Pancreas (tissue), 10 donors: ENCODE measurements at regions not wholly inside any gene's neighbourhood (a gene's known extent, or its start where the extent isn't known, plus 50 kb on each side); places are given as distances from the start of the nearest gene placed in this dataset.

Experiments used
- ATAC-seq, 4 donors: fragments of 200-7000 bp; cut with Tn5 transposase; one replicate each; pipeline versions ENCODE4 v1.8.0 to v1.9.1; 2020; ENCODE audit warnings: mild to moderate bottlenecking in 4 of 4, moderate library complexity in 4 of 4
- DNase-seq, 6 donors: peaks; one replicate each; pipeline ENCODE4 v3.0.0-alpha.2; 2020
- FAIRE-seq: peaks from 2 replicates; lab custom pipeline; 2012; peaks lifted over from hg19 to GRCh38; lab: Jason Lieb, UNC
- H3K27ac ChIP-seq, 4 donors: fragments of 200-600 bp; sonication (generic); 1 replicate in 3 of 4; 2 replicates in 1 of 4; pipeline versions ENCODE4 v1.5.0 to v1.8.0; 2020
- H3K27me3 ChIP-seq, 4 donors: fragments of 200-600 bp; one replicate each; pipeline ENCODE4 v1.8.0; 2021
- H3K36me3 ChIP-seq, 3 donors: fragments of 200-600 bp; sonication (generic) in 1 of 3; one replicate each; pipeline versions ENCODE4 v1.5.0 to v1.8.0; 2020 to 2021
- H3K4me1 ChIP-seq, 3 donors: fragments of 200-600 bp; one replicate each; pipeline ENCODE4 v1.8.0; 2021
- H3K4me3 ChIP-seq, 4 donors: fragments of 200-600 bp; sonication (generic) in 2 of 4; one replicate each; pipeline versions ENCODE4 v1.5.0 to v1.8.0; 2020 to 2021
- H3K9me3 ChIP-seq, 4 donors: fragments of 200-600 bp; one replicate each; pipeline ENCODE4 v1.8.0; 2021
- WGBS, 2 donors: extraction: QIAGEN DNeasy Blood & Tissue Kit; methylation state at CpG; one replicate each; pipeline ENCODE4 v1.1.7; 2013; 5-methylcytosine and 5-hydroxymethylcytosine counted together
- intact Hi-C, 3 donors: fragments of 100-400 bp; cut with DNase I; formaldehyde crosslinking; loops; one replicate each; pipeline versions ENCODE4 v1.11.1 to v1.14.2; 2022
- TF ChIP-seq, protein P1 (sequence below), 4 donors: fragments of 200-600 bp; sonication (generic) in 3 of 4; IDR thresholded peaks; one replicate each; pipeline versions ENCODE4 v1.5.0 to v1.8.0; 2021; ENCODE audit warnings: antibody characterized with exemption in 4 of 4
- donor health status: healthy with polysubstance abuse.
- donor health status: DM: no; HTN: no; CAD: no; lungs with moderate emphysema.
- donor health status: DM: no; HTN: no; CAD: no.
- donor health status: control.
- donor health status: control.
- donor health status: Bipolar disorder and iron deficiency.
- donor health status: DM: yes; HTN: yes; CAD: no.
- donor health status: DM: no; HTN: no; CAD: no.
- donor health status: DM: no; HTN: no; CAD: no.
- donor health status: DM: yes; HTN: yes; CAD: no.

DNA sequence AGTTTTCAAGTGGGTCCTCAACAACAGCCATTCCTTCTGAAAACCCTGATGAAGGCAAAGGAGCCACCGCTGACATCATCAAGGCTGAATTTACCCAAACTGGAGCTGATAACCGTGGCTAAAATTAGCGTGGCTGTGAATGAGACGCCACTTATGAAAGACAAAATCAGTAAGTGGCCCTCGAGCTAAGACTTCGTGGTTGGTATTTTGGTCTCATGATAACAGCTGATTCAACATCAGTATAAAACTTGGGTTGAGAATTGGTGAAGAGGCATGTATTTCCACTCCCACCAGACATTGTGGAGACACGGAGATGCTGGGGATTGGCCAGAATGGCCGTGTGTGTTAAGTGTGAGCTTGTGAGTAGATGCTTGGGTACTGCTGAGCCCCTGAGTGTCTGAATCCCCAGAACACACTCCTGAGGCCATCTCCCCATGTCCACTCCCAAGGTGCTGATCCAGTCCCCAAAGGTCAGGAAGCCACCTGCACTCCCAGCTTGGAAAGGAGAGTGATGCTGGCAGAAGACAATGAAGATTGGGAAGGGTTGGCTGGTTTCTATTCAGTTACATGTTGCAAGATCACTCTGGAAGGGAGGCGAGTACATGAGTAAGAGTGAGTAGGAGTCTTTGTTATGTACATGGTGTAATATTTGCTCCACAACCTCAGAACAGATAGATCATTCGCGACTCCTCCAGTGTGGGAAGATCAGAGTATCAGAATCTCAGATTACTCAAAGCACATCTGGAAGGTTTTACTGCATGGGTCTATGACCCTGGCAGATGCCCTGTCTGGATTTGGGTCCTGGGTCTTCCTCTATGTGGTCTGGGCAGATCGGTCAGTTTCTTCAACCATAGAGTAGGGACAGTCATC lies 207.7 kb downstream of the HS3ST3A1 start:
- intact Hi-C loops, result no loop called here
- H3K9me3 ChIP-seq, result no peaks in the 10 kb centered on the region
- H3K27me3 ChIP-seq, result no peaks in the 10 kb centered on the region
- ATAC-seq, result peak in 2 of 4 donors; percentile 60 to 61
- DNase-seq, result no peak
- no peak overlapping the region for H3K4me3 ChIP-seq
- no peak overlapping the region for H3K27ac ChIP-seq
- no peaks in the 10 kb centered on the region for H3K4me1 ChIP-seq
- H3K36me3 ChIP-seq, result no peaks in the 10 kb centered on the region
- 78 to 91% methylated on average over 12 of the region's 12 CpGs for WGBS, 2 donors
- no peak for FAIRE-seq
- TF ChIP-seq, protein P1, sequence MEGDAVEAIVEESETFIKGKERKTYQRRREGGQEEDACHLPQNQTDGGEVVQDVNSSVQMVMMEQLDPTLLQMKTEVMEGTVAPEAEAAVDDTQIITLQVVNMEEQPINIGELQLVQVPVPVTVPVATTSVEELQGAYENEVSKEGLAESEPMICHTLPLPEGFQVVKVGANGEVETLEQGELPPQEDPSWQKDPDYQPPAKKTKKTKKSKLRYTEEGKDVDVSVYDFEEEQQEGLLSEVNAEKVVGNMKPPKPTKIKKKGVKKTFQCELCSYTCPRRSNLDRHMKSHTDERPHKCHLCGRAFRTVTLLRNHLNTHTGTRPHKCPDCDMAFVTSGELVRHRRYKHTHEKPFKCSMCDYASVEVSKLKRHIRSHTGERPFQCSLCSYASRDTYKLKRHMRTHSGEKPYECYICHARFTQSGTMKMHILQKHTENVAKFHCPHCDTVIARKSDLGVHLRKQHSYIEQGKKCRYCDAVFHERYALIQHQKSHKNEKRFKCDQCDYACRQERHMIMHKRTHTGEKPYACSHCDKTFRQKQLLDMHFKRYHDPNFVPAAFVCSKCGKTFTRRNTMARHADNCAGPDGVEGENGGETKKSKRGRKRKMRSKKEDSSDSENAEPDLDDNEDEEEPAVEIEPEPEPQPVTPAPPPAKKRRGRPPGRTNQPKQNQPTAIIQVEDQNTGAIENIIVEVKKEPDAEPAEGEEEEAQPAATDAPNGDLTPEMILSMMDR (IDR thresholded peaks at IDR 0.05), result no peak

DNA sequence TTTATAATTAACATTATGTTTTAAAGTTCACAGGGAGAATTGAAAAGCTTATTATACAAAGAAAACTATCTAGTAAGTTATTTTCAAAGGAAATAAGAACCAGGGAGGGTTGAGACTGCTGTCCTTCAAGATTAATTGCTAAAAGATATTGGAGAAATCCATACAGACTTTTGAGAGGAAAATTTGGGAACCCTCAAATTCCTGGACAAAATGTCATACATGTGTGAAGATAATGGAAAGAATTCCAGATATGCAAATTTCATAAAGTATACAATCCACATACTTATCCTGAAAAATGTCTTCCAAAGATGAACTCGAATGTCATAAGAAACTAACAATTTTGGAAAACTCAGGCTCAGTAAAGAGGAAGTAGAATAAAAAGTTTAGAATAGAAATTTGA lies 213.8 kb downstream of the HS3ST3A1 start:
- TF ChIP-seq, protein P1 (IDR thresholded peaks at IDR 0.05), result no peak
- DNase-seq (no peak), FAIRE-seq (no peak), ATAC-seq (no peak)
- H3K27me3 ChIP-seq, result no peaks in the 10 kb centered on the region
- no peaks in the 10 kb centered on the region for H3K4me1 ChIP-seq
- no peak overlapping the region for H3K27ac ChIP-seq
- WGBS, 2 donors, result 54 to 68% methylated on average over 1 of the region's 1 CpG
- H3K9me3 ChIP-seq, result no peaks in the 10 kb centered on the region
- intact Hi-C loops, result no loop called here
- no peak overlapping the region for H3K4me3 ChIP-seq
- H3K36me3 ChIP-seq, result no peaks in the 10 kb centered on the region

DNA sequence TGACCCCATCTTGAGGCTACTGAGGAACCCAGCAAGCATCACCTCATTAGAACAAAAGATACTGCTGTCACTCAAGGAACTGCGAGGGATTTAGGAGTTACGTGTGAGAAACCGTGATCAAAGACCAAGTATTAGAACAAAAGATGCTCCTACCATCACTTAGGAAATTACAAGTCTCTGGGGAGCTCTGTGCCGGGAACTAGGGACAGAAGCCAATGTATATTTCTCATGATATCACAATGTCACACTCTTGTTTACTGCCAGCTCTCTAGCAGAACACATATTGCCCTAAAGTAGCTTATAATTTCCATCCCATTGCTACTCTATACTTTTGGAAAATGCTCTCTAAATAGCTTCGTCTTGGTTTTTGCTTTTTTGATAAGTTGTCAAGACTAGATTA lies 214.5 kb downstream of the HS3ST3A1 start:
- DNase-seq (no peak), ATAC-seq (no peak), FAIRE-seq (no peak)
- H3K4me1 ChIP-seq, result no peaks in the 10 kb centered on the region
- H3K4me3 ChIP-seq, result no peak overlapping the region
- H3K27me3 ChIP-seq, result no peaks in the 10 kb centered on the region
- H3K27ac ChIP-seq, result no peak overlapping the region
- intact Hi-C loops, result no loop called here
- TF ChIP-seq, protein P1 (IDR thresholded peaks at IDR 0.05), result no peak
- no peaks in the 10 kb centered on the region for H3K36me3 ChIP-seq
- WGBS, 2 donors, result 74 to 77% methylated on average over 5 of the region's 5 CpGs
- no peaks in the 10 kb centered on the region for H3K9me3 ChIP-seq

DNA sequence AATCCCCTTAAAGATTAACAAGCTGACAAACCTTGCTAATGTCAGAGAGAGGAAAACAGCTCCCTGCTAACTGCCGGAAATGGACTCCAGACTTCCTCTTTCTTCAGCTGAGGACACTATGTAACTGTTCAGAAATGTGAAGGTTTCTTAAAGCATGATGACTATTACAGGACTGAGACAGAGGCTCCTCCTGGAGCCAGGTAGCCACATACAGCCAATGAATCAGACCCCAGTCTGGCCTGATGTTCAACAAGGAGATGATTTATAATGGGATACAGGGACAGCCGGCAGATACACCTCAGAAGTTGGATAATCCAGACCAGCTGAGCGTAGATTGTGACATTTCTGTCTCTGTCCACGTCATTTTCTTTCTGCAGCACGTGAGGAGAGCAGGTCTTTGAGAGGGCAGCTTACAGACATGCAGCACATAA lies 216.2 kb downstream of the HS3ST3A1 start:
- intact Hi-C loops, result no loop called here
- TF ChIP-seq, protein P1 (IDR thresholded peaks at IDR 0.05), result no peak
- ATAC-seq (no peak), FAIRE-seq (no peak), DNase-seq (no peak)
- Histone ChIP-seq H3K27ac (no peak overlapping the region), H3K9me3 (no peaks in the 10 kb centered on the region), H3K36me3 (no peaks in the 10 kb centered on the region), H3K4me1 (no peaks in the 10 kb centered on the region), H3K27me3 (no peaks in the 10 kb centered on the region), H3K4me3 (no peak overlapping the region)
- 52 to 57% methylated on average over 5 of the region's 5 CpGs for WGBS, 2 donors

DNA sequence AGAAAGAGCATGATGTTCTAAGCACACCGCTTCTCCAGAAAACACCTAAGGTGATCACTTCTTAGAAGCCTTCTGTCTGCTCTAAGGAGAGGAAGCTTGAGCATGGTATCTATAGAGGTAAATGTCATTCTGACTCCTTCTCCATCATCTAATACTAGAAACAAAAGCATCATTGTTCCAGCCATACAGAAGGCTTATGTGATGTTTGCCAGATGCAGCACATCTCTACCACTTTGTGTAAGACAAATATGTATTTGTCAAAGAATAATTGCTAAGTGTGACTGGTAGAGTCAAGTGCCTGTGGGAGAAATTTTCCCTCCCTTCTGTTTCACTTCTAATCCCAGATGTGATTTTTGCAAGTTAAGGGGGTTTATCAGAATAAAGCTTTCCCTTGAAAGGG lies 217.1 kb downstream of the HS3ST3A1 start:
- Histone ChIP-seq H3K27ac (no peak overlapping the region), H3K9me3 (no peaks in the 10 kb centered on the region), H3K36me3 (no peaks in the 10 kb centered on the region), H3K4me1 (no peaks in the 10 kb centered on the region), H3K4me3 (no peak overlapping the region), H3K27me3 (no peaks in the 10 kb centered on the region)
- WGBS, 2 donors, result 90 to 100% methylated on average over 1 of the region's 1 CpG
- FAIRE-seq (no peak), DNase-seq (no peak), ATAC-seq (no peak)
- intact Hi-C loops, result no loop called here
- TF ChIP-seq, protein P1 (IDR thresholded peaks at IDR 0.05), result no peak
